GM10266 (cell line): ENCODE measurements at regions not wholly inside any gene's neighbourhood (a gene's known extent, or its start where the extent isn't known, plus 50 kb on each side); places are given as distances from the start of the nearest gene placed in this dataset.

ENCODE experiments used
- DNase-seq: peaks from one replicate; pipeline ENCODE4 v3.0.0; 2012; ENCODE audit errors: extremely low spot score
- TF ChIP-seq, protein P1 (sequence below): IDR thresholded peaks from 2 replicates; pipeline ENCODE4 v1.5.1; 2012; ENCODE audit warnings: mild to moderate bottlenecking, low read depth; ENCODE audit not compliant: control insufficient read depth, insufficient read depth; ENCODE audit errors: missing control alignments

DNA sequence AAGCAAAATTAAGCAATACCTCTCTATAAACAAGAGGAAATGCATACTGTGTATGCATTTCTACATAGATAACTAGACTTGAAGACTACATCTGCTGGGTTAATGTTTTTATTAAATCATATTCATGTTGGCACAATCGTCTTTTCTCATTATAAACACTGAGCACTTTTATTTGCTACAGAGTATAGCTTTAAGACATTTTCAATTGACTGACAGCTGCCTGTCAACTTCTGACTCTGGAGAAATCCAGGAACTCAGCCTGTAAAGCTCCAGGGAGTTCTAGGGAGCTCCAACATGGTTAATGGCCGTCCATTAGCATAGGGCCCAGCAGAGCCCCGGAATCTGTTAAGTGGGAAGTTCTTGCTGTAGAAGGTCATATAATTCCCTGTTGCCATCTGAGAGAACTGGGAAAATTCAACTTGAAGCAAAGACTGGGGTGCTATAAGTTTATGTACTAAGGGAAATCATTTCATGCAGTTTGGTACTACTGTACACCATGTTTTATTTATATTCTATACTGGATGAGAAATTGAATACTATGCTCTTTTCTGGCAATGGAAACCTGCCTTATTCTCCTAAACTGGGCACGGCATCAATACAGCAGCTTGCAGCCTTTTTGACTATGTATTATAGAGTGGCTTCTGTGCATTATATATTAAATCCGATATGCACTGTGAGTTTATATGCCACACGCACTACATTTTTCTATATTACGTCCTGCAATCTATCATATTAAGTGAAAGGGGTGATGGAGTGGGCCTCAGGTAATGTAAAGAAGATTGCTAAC is 243.5 kb upstream of the ZNF521 start:
- TF ChIP-seq, protein P1, sequence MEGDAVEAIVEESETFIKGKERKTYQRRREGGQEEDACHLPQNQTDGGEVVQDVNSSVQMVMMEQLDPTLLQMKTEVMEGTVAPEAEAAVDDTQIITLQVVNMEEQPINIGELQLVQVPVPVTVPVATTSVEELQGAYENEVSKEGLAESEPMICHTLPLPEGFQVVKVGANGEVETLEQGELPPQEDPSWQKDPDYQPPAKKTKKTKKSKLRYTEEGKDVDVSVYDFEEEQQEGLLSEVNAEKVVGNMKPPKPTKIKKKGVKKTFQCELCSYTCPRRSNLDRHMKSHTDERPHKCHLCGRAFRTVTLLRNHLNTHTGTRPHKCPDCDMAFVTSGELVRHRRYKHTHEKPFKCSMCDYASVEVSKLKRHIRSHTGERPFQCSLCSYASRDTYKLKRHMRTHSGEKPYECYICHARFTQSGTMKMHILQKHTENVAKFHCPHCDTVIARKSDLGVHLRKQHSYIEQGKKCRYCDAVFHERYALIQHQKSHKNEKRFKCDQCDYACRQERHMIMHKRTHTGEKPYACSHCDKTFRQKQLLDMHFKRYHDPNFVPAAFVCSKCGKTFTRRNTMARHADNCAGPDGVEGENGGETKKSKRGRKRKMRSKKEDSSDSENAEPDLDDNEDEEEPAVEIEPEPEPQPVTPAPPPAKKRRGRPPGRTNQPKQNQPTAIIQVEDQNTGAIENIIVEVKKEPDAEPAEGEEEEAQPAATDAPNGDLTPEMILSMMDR, result no peak

DNA sequence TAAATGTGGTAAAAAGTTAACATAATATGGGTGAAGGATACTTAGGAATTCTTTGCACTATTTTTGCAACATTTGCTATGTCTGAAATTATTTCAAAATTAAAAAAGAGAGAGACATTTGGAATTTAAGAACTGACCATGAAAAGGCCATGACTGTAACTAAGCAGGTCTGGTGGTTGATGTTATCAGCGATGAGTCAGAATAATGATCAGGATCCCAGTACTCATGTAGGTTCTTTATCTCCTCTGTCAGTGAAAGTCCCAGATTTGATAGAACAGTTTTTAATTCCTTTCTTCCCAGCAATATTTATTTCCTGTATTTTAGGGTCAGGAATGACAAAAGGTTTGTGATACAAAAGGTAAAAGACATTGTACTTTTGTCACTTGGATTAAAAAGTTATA is 242.4 kb upstream of the ZNF521 start:
- TF ChIP-seq, protein P1, result no peak
- no peak for DNase-seq

More for the DNA sequence above, 243.5 kb upstream of the ZNF521 start:
- DNase-seq, result no peak

DNA sequence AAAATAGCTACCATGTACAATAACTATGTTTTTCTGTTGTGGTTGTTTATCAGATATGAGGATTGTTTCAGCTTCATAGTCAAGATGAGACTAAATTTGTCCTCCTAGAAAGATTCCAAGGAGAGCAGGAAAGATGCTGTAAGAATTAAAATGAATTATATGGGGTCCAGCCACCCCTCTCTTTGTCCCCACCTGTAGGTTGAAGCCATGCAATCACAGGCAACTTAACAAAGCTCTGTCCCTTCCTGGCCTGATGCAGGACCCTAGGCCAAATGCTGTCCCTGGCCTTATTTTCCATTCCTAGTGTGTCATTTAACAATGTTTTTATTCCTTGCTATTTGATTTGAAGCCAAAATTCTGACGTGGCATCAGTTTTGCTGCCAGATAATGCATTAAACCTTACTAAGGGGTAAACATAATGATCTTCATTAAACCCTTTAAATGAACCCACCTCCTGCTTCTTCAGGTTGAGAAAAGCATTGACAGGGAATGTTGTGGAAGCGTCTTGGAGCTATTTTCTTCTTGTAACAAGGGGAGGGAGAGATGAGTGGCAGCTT is 240.9 kb upstream of the ZNF521 start:
- TF ChIP-seq, protein P1, result no peak
- no peak for DNase-seq

DNA sequence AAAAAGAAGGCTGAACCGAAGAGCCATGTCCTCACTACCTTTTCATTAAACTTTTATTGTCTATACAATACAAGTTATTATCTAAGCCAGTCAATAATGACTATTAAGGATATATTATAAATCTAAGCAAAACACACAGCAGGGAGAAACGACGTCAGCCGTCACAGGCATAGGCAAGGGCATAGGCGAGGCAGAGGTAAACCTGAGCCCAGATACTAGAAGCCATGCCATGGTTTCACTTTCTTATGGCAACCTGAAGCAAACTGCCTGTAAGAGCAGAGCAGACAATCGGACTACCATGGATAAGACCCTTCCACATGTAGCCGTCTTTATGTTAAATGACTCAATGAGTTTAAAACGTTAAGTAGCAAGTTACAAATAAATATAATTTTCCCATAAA is 238.5 kb upstream of the ZNF521 start:
- TF ChIP-seq, protein P1, result no peak
- no peak for DNase-seq

DNA sequence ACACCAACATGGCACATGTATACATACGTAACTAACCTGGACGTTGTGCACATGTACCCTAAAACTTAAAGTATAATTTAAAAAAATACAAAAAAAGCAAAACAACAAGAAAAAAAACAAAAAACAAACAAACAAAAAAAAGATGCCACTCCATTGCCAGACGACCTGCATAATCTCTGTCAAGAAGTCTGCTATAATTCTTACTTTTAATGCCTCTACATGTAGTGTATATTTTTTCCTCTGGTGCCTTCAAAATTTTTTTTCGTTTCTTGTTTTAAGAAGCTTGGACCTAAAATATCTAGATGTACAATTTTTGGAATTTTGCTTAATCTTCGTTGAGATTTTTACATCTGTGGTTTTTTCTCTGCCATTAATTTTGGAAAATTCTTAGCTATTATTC is 235.6 kb upstream of the ZNF521 start:
- TF ChIP-seq, protein P1, result no peak
- DNase-seq, result no peak

DNA sequence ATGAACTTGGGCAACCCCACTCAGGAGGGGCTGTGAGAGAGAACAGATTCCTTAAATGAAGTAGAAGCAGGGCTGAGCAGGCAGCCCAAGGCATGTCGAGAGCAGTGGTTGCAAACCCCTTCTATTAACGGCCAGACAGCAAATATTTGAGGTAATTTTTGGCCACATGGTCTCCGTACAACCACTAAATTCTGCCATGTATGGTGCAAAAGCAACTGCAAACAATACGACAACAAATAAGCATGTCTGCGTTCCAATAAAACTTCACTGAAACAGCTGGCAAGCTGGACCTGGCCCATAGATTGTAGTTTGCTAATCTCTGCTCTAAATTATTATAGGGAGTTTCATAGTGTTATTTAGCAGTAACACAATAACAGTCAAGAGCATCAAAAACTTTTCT is 217.0 kb upstream of the ZNF521 start:
- TF ChIP-seq, protein P1, result no peak
- no peak for DNase-seq
